ENCODE measurements at regions not wholly inside any gene's neighbourhood (a gene's known extent, or its start where the extent isn't known, plus 50 kb on each side); places are given as distances from the start of the nearest gene placed in this dataset.

DNA sequence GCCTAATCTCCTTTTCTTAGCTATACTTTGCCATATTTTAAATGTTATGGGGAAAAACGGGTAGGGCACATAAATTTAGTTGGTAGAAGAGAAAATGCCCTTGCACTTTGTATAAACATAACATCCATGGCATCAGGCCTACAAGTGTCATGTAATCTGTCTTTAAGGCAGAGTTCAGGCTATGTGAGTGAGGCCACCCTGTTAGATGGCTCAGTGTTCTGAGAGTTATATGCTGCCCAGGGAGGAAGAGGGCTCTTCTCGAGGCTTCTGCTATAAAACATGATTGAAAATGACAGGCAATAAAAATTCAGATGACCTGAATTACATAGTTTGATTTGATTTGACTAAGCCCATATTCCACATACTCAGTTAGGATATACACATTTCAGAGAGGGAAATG, 553.6 kb upstream of the MAP3K7 start:
- Histone ChIP-seq H2BK5ac (ENCODE audit: insufficient read length, low read length) (no peak overlapping the region), H3K9ac (ENCODE audit: extremely low read depth, insufficient read length, low read length) (no peak overlapping the region), H3K4ac (ENCODE audit: low read depth, low read length) (no peak overlapping the region), H3K27ac (ENCODE audit: insufficient read length, low read depth, low read length) (no peak overlapping the region), H2BK15ac (ENCODE audit: low read depth, low read length) (no peak overlapping the region), H3K23me2 (ENCODE audit: insufficient read length, low read depth, low read length, poor library complexity, severe bottlenecking) (no peaks in the 10 kb centered on the region), H2AFZ (ENCODE audit: low read length) (no peak overlapping the region), H2BK12ac (ENCODE audit: insufficient read length, low read depth, low read length) (no peak overlapping the region), H3K79me2 (ENCODE audit: insufficient read depth, low read length) (no peaks in the 10 kb centered on the region), H4K20me1 (ENCODE audit: control insufficient read depth, insufficient read depth, insufficient read length) (no peaks in the 10 kb centered on the region), H3K4me2 (ENCODE audit: insufficient read depth, insufficient read length, low read length) (no peak overlapping the region), H4K91ac (ENCODE audit: insufficient read length, low read depth, low read length) (no peak overlapping the region), H3K56ac (ENCODE audit: insufficient read length, low read depth, low read length) (no peak overlapping the region), H3K18ac (ENCODE audit: insufficient read length, low read depth, low read length) (no peak overlapping the region), H3K9me3 (ENCODE audit: control insufficient read depth, low read depth, low read length) (no peaks in the 10 kb centered on the region), H3T11ph (ENCODE audit: low read length) (no peak overlapping the region), H4K5ac (ENCODE audit: insufficient read length, low read depth, low read length) (no peak overlapping the region), H3K4me1 (ENCODE audit: insufficient read depth, low read length) (no peaks in the 10 kb centered on the region), H3K23ac (ENCODE audit: insufficient read length, low read depth, low read length) (no peak overlapping the region), H3K27me3 (ENCODE audit: insufficient read depth, low read length) (no peaks in the 10 kb centered on the region), H3K14ac (ENCODE audit: insufficient read depth, low read length) (no peak overlapping the region), H2BK20ac (ENCODE audit: low read depth, low read length, poor library complexity, severe bottlenecking) (no peak overlapping the region), H2BK120ac (ENCODE audit: low read depth, low read length, poor library complexity, severe bottlenecking) (no peak overlapping the region), H4K8ac (replicated peaks; ENCODE audit: insufficient read length, low read depth, low read length) (no peak overlapping the region), H2AK5ac (ENCODE audit: insufficient read length, low read length) (no peak overlapping the region), H3K79me1 (ENCODE audit: insufficient read depth, low read depth, low read length, poor library complexity, severe bottlenecking) (no peaks in the 10 kb centered on the region)
- no peaks in the 10 kb centered on the region for H3K36me3 Mint-ChIP-seq (ENCODE audit: insufficient read depth in 1 of 3, low read depth in 3 of 3)
- H3K9me3 Mint-ChIP-seq = no peaks in the 10 kb centered on the region
- no peak for DNase-seq
- TF ChIP-seq CTCF (conservative IDR thresholded peaks at IDR 0.05) = no peak
- WGBS (ENCODE audit: extremely low coverage, insufficient read length, low lambda C conversion rate) = no CpG with 5 or more reads among the region's 2 CpGs
- H3K27ac Mint-ChIP-seq = no peak overlapping the region
- H3K4me3 Mint-ChIP-seq = no peak overlapping the region
- H3K4me1 Mint-ChIP-seq = no peaks in the 10 kb centered on the region
- no peaks in the 10 kb centered on the region for H3K27me3 Mint-ChIP-seq (ENCODE audit: low read depth)

Measured in H9 (cell line).